DOHH2 (cell line): ENCODE measurements at regions not wholly inside any gene's neighbourhood (a gene's known extent, or its start where the extent isn't known, plus 50 kb on each side); places are given as distances from the start of the nearest gene placed in this dataset.

Experiments used
- CTCF ChIP-seq: fragments of 200-600 bp; sonication (generic); IDR thresholded peaks from one replicate; pipeline ENCODE4 v1.5.1; 2014; ENCODE audit warnings: antibody characterized with exemption, mild to moderate bottlenecking, low read depth, low read length; ENCODE audit not compliant: poor library complexity, severe bottlenecking
- EZH2phosphoT487 ChIP-seq: fragments of 200-600 bp; sonication (generic); IDR thresholded peaks from 2 replicates; pipeline ENCODE4 v1.6.1; 2017; ENCODE audit warnings: borderline replicate concordance, mild to moderate bottlenecking, antibody characterized with exemption, low read length, moderate library complexity, mixed read lengths

GRCh38 chr1:36621531-36621930 is 138.8 kb upstream of the CSF3R start:
- TF ChIP-seq CTCF (no peak), EZH2phosphoT487 (no peak)
